GM21529 (cell line): ENCODE measurements at regions not wholly inside any gene's neighbourhood (a gene's known extent, or its start where the extent isn't known, plus 50 kb on each side); places are given as distances from the start of the nearest gene placed in this dataset.
"Not testable (repeated sequence)": the region's sequence is repeated elsewhere in the genome, so short reads cannot be mapped to it uniquely, and the experiment has no call there.

ENCODE experiments used
- ATAC-seq: cut with Tn5 transposase; IDR thresholded peaks from one replicate; pipeline ENCODE4 v1.9.1; 2021; ENCODE audit not compliant: unreplicated experiment

DNA sequence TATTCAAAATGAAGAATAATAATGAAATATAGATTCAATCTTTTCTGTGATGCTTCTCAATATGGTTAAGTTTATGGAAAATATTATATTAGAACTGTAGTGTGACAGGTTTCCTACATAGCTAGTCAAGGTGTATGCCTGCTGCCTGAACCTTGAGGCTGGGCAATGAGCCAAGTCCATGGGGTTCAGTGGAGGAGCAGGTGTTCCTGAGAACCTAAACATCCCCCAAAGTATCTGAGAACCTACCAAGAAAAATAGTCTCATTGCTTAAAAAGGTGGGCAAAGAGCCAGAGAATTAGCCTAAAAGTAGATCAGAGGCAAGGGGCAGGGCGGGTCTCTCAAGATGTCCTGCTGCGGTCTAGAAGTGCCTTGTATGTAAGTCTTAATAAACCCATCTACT lies 185.9 kb upstream of the SPHKAP start:
- no peak for ATAC-seq

DNA sequence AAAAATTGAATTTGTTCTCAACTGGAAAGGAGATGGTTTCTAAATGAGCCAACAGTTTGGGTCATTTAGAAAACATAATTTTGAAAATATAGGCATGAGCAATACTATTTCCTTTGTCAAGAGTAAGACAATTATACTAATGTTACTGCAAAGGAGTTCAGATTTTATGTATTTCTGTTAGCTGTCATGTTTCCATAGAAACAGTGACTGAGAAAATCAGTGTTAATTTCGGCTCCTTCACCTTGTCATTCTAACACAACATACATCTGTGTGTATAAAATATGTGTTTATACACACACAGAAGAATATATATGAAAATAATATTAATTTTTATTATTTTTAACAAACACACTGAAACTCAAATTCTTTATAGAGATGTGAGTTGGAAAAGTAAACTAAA lies 178.0 kb upstream of the SPHKAP start:
- ATAC-seq: no peak

DNA sequence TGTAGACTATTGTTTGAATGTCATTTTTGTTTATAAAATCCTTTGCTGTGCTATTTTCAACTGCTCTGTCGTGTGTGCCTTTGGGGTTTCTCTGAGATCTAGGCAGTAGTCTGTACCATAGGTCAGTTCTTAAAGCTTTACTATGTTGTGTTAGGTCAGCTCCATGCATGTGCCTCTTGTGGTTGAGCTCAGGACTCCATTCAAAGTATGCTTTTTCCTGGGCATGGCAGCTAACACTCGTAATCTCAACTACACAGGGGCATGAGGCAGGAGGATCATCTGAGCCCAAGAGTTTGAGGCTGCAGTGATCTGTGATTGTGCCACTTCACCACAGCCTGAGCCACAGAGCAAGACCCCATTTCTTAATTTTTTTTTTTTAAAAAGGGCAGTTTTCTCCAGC lies 174.4 kb upstream of the SPHKAP start:
- no peak for ATAC-seq

DNA sequence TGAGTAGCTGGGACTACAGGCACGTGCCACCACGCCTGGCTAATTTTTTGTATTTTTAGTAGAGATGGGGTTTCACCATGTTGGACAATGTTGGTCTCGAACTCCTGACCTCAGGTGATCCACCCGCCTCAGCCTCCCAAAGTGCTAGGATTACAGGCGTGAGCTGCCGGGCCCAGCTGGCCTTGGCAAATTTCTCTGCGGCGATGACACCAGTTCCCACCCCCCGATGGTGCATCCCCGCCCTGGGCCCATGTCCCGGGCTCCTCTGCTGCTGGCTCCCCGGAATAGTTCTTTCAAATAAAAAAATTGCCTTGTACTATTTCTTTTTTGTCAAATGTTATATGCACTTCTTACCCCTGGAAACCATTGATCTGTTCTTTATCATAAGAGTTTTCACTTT lies 171.5 kb upstream of the SPHKAP start:
- not testable (repeated sequence) for ATAC-seq

DNA sequence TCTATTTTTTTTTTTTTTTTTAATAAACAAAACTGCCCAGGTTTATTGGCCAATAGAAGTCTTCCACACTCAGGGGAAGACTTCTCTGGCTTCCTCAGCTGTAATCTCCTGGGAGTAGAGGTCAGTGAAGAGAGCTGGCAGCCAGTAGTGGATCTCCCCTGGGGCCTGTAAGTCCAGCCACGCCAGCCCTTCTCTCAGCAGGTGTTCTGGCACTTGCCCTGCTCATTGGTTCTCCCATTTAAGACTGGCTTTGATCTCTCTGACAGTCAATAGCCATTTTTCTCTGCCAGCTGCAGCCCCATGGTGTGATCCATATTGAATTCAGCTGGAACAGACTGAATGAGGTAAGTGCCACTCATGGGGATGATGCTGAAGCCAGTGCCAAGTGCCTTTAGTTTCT lies 170.6 kb upstream of the SPHKAP start:
- ATAC-seq: no peak

DNA sequence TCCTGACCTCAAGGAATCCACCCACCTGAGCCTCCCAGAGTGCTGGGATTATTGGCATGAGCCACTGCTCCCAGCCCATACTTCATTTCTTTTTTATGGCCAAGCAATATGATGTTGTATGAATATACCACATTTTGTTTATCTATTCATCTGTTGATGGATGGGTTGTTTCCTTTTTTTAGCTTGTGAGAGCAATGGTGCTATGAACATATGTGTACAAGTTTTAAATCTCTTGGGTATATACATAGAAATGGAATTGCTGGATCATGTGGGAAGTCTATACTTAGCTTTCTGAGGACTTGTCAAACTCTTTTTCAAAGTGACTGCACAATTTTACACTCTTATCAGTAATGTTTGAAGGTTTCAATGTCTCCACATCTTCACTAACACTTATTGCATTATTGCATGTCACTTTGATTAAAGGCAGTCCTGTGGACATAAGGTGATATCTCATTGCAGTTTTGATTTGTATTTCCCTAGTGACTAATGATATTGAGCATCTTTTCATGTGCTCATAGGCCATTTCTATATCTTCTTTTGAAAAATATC lies 167.1 kb upstream of the SPHKAP start:
- no peak for ATAC-seq

DNA sequence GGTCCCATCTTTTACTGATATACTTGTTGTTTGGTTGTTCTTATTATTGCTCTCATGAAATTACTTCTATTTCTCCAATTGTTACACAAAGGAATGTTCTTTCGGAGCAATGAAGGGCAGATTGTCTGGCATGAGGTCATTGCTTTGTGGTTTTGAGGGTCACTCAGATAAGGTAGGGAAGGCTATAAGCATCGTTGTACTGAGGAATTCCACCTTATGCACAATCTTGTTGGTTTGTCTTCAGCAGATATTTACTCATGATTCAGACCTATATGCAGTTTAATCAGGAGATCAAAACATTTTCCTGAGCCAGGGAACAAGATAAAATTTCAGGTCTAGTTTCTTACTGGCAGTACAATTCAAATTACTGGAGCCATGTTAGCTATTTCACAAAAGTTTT lies 163.0 kb upstream of the SPHKAP start:
- no peak for ATAC-seq

DNA sequence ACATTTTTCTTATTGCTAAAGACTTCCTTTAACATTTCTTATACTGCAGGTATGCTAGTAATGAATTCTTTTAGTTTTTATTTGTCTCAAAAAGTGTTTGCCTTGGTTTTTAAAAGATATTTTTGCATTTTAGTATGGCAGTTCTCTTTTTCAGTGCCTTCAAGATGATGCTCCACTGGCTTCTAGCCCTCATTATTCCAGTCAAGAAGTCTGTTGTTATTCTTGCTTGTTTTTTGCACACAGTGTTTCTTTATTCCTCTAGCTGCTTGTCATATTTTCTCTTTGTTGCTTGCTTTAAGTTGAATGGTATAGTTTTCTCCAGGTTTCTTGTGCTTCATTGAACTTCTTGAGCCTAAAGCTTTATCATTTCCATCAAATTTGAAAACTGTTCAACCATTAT lies 158.0 kb upstream of the SPHKAP start:
- no peak for ATAC-seq

DNA sequence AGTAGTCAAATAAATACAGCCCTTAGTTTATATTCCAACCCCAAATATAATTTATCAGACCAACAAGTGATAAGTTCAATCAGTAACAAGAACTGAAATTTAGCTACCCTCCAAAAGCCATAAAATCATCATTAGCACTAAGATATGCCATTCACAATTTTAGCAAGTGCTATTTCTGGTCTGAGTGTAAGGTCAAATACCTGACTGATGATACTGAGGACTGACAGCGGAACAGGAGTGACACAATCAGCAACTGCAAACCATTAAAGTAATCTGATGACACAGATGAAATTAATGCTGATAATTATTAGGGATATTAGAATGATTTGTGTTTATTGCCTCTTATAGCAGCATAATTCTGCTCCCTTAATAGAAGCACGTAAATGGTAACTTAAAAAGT lies 152.7 kb upstream of the SPHKAP start:
- ATAC-seq: no peak

DNA sequence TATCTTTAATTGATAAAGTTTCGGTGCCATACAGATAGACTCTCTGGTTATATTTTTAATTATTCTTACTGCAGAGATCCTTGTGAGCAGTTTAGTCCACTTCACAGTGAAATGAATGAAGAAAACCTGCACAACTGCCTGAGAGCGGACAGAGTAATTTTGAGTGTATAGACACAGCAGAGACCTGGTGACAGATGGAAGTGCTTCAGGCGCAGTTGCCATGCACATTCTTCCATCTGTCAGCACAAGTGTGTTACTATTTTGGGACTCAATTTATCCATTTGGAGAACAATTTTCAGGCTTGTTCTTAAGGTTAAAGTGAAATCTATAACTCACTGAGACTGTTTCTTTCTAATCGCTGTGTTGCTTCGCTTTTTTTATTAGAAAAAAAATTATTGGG lies 147.8 kb upstream of the SPHKAP start:
- no peak for ATAC-seq

DNA sequence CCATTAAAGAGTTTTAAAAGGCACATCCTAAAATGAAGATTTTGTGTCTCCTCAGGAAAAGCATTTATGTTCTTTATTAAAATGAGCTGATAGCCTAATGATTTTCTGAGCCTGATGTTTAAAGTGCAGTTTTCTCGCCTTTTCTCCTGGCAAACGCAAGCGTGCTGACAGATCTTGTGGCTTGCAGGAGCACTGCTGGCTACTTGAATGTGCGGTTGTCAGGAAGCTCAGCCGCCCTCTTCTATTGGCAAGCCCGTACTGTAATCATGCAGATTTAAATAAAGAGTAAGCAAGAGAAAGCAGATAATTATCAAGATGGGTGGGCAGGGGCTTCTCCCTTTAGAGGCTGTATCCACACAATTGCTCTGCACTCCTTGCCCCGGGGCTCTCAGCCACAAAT lies 139.5 kb upstream of the SPHKAP start:
- ATAC-seq: no peak

DNA sequence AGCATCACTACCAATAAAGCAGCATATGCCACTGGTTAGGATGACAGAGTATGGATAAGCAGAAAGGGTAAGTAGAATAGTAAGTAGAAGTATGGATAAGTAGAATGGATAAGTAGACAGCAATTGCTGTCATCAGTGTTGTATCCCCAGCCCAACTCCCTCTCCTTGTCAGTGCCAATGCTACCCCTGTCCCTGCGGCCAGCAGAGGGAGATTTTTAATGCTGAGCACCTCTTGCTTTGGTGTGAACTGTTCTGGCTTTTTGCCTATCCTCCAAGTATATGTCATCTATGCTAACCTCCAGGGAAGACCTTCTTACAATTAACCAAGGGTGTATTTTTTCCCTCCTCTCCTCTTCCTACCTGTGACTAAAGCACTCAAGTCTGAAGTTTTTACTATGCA lies 136.7 kb upstream of the SPHKAP start:
- ATAC-seq: no peak

DNA sequence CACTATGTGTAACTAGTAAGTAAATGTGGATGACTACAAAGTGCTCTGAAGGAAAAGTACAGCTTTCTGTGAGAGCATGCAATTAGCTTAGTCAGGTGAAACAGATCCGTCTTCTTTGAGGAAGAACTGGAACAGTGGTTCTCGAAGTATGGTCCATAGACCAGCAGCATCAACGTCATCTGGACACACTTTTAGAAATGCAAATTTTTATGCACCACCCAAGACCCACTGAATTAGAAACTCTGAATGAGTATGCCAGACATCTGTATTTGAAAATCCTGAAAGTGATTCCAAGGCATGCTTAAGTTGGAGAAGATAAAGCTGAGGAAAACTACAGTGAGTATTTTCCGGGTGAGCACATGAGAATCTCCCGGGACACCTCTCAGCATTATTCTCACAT lies 130.7 kb upstream of the SPHKAP start:
- no peak for ATAC-seq

DNA sequence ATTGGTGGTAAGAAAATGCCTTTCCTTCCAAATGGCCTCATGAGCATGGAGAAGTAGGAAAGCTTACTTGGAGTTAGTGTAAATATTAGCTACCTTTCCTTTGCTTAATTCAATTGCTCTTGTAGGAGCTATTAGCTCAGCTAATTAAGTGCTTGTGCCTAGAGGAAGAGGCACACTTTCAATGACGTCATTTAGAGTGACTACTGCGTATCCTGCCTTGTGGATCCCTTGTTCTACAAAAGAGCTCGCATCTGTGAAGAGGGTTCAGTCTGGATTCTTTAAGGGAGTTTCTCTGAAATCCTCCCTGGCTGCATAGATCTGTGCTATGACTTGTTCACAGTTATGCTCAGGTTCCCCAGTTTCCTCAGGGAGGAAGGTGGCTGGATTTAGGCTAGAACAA lies 122.5 kb upstream of the SPHKAP start:
- ATAC-seq: no peak

DNA sequence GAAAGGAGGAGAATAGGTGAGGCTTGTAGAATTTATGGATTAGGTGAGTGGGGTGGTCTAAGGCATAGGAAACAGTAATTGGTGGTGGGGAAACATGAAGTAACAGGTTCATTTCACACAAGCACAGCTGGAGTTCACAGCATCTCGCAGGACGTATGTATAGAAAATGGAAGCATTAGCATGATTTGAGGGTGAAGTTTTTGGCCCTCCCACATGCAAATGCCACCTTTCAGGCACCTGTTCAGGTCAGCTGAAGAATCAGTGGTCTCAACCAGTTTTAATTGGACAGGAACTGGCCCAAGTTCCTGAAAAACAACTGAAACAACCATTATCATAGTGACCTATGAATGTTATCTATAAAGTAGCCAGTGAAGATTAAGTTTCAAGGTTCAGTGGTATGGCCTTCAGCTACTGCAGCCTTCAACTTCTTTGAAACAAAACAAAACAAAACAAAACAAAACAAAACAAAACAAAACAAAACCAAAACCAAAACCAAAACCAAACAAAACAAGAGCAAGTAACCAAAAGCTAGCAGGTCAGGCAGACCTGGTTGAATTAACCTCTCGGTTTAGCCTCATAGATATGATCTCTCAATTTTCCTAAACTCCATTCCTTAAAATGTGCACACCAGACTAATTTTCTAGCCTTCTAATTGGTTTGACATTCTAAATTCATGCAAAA lies 102.1 kb upstream of the SPHKAP start:
- ATAC-seq: no peak

DNA sequence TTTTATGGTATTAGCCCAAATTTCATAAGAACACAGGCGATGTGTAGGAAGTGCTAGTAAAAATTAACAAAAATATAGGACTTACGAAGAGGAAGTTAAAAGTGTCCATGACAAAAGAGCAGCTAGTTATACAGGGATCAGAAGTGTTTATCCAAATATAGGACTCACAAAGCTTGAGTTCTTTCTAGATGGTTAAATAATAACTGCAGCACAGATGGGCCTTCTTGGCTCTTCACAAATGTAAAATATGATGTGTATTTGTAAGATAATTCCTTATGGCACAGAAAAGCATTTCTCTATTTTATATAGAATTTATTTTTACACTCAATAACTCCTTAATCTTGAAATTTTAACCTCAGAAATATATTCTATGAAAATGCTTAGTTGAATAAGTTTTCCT lies 100.9 kb upstream of the SPHKAP start:
- ATAC-seq: no peak

DNA sequence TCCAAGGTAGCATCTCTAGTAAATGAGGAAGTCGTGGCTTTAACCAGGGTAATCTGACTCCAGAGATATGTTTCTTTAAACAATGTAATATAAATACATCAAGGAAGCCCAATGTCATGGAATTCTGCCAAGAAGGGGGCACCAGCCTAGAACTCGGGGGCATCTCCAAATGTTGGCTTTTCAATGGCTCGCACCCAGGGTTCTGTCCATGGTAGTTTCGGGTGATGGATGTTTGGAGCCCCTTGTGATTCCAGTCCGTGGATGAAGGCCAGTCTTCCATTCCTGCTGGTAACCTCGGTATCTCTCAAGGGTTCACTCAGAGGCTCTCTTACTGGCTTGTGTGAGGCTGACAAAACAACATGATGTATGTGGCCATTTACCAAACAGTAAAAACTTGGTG lies 91.7 kb upstream of the SPHKAP start:
- no peak for ATAC-seq

DNA sequence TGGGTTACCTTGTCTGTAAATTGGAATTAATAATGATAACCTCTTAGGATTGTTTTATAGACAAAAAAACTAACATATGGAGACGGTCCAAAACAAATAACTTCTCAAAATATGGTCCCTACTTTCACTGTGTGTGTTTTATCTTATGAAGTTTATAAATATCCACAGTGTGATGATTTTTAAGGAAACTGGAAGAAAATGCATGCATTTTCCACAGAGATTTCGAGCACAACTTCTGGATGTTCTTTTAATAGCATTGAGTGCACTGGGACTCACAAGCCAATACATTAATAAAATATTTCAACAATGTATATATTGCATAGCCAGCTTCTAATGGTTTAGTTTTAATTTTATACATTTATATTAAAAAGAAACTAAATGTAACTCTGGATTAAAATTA lies 87.9 kb upstream of the SPHKAP start:
- no peak for ATAC-seq

DNA sequence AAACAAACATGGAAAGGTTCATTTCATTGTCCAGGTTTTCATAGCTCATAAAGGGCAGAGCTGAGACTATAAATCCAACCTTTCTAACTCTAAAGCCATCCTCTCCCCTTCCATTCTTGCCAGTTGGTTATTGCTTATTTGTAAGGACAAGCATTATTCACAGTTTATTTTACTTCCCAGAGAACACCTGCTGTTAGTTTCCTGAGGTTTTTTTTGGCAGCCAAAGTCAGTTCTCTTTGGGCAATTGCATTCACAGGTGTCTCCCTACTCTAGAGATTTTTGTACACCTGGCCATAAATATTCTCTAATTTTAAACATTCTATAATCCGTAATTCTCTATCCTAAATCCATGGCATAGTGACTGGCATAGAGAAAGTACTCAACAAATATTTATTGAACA lies 87.3 kb upstream of the SPHKAP start:
- ATAC-seq: no peak

DNA sequence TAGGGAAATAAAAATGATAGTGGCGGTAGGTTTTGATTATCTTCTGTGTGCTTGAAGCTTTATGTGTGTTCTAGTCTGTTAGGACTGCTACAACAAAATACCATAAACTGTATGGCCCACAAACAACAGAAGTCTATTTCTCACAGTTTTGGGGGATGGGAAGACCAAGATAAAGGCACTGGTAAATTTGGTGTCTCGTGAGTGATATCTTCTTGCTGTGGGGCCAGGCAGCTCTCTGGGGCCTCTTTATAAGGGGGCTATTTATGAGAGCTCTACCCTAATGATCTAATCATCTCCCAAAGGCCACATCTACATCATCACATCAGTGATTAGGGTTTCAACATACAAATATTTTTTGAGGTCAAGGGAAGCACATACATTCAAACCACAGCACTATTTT lies 86.8 kb upstream of the SPHKAP start:
- ATAC-seq: no peak

DNA sequence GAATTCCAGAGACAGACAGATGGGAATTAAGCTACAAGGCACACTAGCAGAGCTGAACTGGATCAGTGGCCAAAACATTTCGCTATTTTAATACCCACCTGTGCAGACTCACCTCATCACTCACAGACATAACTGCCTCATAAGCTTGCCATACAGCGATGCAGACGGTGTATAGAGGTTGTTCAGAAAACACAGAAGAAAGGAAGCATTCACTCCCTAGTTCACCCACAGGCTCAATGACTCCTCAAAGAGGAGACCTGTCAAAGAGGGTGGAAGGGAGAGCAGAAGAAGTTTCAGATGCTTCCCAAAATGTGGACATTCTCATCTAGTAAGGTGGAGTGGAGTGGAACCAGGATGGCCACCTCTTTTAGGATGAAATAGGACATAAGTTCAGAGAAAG lies 81.7 kb upstream of the SPHKAP start:
- ATAC-seq: no peak

DNA sequence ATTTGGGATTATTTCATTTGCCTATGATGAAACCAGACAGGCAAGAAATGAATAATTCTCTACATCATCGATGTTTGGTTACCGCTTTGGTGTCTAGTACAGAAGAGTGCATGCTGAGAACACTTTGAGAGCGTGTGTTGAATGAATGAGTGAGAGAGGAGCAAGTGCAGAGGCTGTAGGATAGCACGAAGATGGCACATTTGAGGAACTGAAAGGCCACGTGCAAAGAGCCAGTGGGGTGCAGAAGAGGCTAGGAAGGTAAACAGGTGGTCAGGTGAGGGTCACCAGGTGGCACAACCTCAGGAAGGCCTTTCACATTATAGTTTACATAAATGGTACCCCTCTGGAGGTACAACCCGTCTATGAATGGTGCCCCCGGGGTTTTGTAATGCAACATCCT lies 80.1 kb upstream of the SPHKAP start:
- ATAC-seq: no peak

DNA sequence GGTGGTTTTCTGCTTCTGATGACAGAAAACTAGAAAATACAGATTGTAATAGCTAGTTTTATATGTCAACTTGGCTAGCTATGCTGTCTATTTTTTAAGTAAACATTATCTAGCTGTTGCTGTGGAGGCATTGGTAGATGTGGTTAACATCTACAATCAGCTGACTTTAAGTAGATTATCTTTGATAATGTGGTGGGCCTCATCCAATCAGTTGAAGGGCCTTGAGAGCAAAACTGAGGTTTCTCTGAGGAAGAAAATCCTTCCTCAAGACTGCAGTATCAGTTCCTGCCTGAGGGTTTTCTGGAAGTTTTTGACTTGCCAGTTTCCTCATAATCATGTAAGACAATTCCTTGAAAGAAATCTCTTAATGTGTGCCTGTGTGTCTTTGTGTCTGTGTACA lies 75.9 kb upstream of the SPHKAP start:
- no peak for ATAC-seq
